ENCODE measurements at regions not wholly inside any gene's neighbourhood (a gene's known extent, or its start where the extent isn't known, plus 50 kb on each side); places are given as distances from the start of the nearest gene placed in this dataset.

DNA sequence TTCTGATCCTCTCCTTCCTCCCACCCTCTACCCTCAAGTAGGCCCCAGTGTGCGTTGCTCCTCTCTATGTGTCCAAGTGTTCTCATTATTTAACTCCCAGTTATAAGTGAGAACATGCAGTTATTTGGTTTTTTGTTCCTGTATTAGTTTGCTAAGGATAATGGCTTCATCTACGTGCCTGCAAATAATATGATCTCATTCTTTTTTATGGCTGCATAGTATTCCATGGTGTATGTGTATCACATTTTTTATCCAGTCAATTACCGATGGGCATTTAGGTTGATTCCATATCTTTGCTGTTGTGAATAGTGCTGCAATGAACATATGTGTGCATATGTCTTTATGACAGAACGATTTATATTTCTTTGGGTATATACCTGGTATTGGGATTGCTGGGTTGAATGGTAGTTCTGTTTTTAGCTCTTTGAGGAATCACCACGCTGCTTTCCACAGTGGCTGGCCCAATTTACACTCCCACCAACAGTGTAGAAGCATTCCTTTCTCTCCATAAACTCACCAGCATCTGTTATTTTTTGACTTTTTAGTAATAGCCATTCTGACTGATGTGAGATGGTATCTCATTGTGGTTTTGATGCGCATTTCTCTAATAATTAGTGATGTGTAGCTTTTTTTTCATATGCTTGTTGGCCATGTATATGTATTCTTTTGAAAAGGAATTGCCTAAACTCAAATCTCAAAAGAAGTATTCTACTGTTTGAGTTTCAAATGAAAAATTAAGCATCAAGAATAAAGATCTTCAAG is 116.9 kb downstream of the ETS2 start:
- no peak for DNase-seq
- Histone ChIP-seq H3K27ac (ENCODE audit: insufficient read depth, low read length) (no peak overlapping the region), H2AK5ac (ENCODE audit: low read depth, low read length) (no peak overlapping the region), H3K4me3 (ENCODE audit: insufficient read depth, low read depth, low read length) (no peak overlapping the region), H4K5ac (ENCODE audit: low read depth, low read length) (no peak overlapping the region), H4K20me1 (ENCODE audit: insufficient read depth, low read length) (no peaks in the 10 kb centered on the region), H3K9me1 (ENCODE audit: insufficient read depth, low read length) (peaks cover 15% of the 10 kb centered on the region), H3K9ac (ENCODE audit: low read depth, low read length) (no peak overlapping the region), H3K18ac (ENCODE audit: low read depth, low read length) (no peak overlapping the region), H2AFZ (replicated peaks; ENCODE audit: low read length, poor library complexity) (no peak overlapping the region), H3K36me3 (ENCODE audit: control insufficient read depth, insufficient read depth, low read length) (no peaks in the 10 kb centered on the region), H4K91ac (ENCODE audit: insufficient read depth, low read depth, low read length) (0 out of 2 replicates have a peak overlapping the region, but pooled peaks have one; percentile 2), H2BK20ac (ENCODE audit: low read depth, low read length) (peak overlapping the region; percentile 48; the same call in 1 of the 2 replicates), H3K56ac (ENCODE audit: extremely low read depth, insufficient read depth, low read length) (no peak overlapping the region), H3K4me2 (ENCODE audit: low read depth, low read length) (no peak overlapping the region), H3K79me1 (ENCODE audit: low read depth in 1 of 2, low read length in 2 of 2) (0 out of 4 replicates have a peak, but pooled peaks cover 0 to 4% of the 10 kb centered on the region in 2 experiments), H3K27me3 (ENCODE audit: control insufficient read depth, insufficient read depth, low read length) (no peaks in the 10 kb centered on the region), H4K8ac (ENCODE audit: low read depth in 2 of 2, low read length in 2 of 2) (no peak overlapping the region), H2BK5ac (ENCODE audit: low read depth, low read length, poor library complexity, severe bottlenecking) (no peak overlapping the region), H2AK9ac (replicated peaks; ENCODE audit: low read depth, low read length, poor library complexity) (no peak overlapping the region), H2BK120ac (ENCODE audit: low read depth, low read length) (peak overlapping the region; percentile 33; the same call in 1 of the 2 replicates), H3K9me3 (ENCODE audit: control insufficient read depth, insufficient read depth, low read length) (peaks cover 2% of the 10 kb centered on the region; the same call in 1 of the 2 replicates), H3K4me1 (ENCODE audit: control insufficient read depth, insufficient read depth, low read length) (peaks cover 9% of the 10 kb centered on the region), H2BK15ac (ENCODE audit: low read depth, low read length) (no peak overlapping the region), H3K4ac (ENCODE audit: low read depth, low read length) (no peak overlapping the region), H3K14ac (replicated peaks; ENCODE audit: low read depth, low read length) (peak overlapping the region; percentile 61), H3K23ac (ENCODE audit: low read depth, low read length) (no peak overlapping the region)
- no CpG with 5 or more reads among the region's 6 CpGs for WGBS, 2 experiments (ENCODE audit: extremely low coverage in 2 of 2, insufficient read length in 1 of 2)
- POLR2A ChIA-PET (ENCODE audit: unreplicated experiment): no interaction called here
- CTCF ChIA-PET: no interaction called here
- in situ Hi-C loops (cut with MboI; ENCODE audit: low sequenced_read_pairs) (no loop called here), intact Hi-C loops (cut with micrococcal nuclease) (loop anchor here (5.0 kb wide), 2 partner anchors 65 to 100 kb away; no protein-coding TSS in a partner anchor), dilution Hi-C loops (cut with HindIII; ENCODE audit: low sequenced_read_pairs, unreplicated experiment) (no loop called here)
- ATAC-seq (ENCODE audit: low read depth): no peak
- BruUV-seq (replicated peaks): no TSS peak
- no peak for TF ChIP-seq BHLHE40 (IDR thresholded peaks at IDR 0.05; ENCODE audit: low read depth, low read length)
- TF ChIP-seq RAD21 (IDR thresholded peaks at IDR 0.05; ENCODE audit: low read length): no peak
- TF ChIP-seq FOS (IDR thresholded peaks at IDR 0.05; ENCODE audit: low read depth, low read length): no peak
- TF ChIP-seq, protein P1, sequence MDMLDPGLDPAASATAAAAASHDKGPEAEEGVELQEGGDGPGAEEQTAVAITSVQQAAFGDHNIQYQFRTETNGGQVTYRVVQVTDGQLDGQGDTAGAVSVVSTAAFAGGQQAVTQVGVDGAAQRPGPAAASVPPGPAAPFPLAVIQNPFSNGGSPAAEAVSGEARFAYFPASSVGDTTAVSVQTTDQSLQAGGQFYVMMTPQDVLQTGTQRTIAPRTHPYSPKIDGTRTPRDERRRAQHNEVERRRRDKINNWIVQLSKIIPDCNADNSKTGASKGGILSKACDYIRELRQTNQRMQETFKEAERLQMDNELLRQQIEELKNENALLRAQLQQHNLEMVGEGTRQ (IDR thresholded peaks at IDR 0.05; ENCODE audit: low read depth, low read length): no peak
- TF ChIP-seq RFX5 (IDR thresholded peaks at IDR 0.05; ENCODE audit: low read depth, low read length): no peak
- TF ChIP-seq CEBPB (IDR thresholded peaks at IDR 0.05; ENCODE audit: low read depth, low read length): no peak
- no peak for TF ChIP-seq POLR2A (IDR thresholded peaks at IDR 0.05; ENCODE audit: low read depth, low read length)
- no peak for TF ChIP-seq CHD1 (IDR thresholded peaks at IDR 0.05; ENCODE audit: low read depth, low read length)
- no peak for TF ChIP-seq NFE2L2 (IDR thresholded peaks at IDR 0.05; ENCODE audit: low read depth, low read length)
- TF ChIP-seq, protein P2, sequence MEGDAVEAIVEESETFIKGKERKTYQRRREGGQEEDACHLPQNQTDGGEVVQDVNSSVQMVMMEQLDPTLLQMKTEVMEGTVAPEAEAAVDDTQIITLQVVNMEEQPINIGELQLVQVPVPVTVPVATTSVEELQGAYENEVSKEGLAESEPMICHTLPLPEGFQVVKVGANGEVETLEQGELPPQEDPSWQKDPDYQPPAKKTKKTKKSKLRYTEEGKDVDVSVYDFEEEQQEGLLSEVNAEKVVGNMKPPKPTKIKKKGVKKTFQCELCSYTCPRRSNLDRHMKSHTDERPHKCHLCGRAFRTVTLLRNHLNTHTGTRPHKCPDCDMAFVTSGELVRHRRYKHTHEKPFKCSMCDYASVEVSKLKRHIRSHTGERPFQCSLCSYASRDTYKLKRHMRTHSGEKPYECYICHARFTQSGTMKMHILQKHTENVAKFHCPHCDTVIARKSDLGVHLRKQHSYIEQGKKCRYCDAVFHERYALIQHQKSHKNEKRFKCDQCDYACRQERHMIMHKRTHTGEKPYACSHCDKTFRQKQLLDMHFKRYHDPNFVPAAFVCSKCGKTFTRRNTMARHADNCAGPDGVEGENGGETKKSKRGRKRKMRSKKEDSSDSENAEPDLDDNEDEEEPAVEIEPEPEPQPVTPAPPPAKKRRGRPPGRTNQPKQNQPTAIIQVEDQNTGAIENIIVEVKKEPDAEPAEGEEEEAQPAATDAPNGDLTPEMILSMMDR (conservative IDR thresholded peaks at IDR 0.05; ENCODE audit: low read depth, low read length): no peak
- TF ChIP-seq, protein P3, sequence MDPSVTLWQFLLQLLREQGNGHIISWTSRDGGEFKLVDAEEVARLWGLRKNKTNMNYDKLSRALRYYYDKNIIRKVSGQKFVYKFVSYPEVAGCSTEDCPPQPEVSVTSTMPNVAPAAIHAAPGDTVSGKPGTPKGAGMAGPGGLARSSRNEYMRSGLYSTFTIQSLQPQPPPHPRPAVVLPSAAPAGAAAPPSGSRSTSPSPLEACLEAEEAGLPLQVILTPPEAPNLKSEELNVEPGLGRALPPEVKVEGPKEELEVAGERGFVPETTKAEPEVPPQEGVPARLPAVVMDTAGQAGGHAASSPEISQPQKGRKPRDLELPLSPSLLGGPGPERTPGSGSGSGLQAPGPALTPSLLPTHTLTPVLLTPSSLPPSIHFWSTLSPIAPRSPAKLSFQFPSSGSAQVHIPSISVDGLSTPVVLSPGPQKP (IDR thresholded peaks at IDR 0.05; ENCODE audit: borderline replicate concordance, low read depth, low read length): no peak
- no peak for TF ChIP-seq RCOR1 (IDR thresholded peaks at IDR 0.05; ENCODE audit: insufficient replicate concordance, low read length)
- no peak for TF ChIP-seq MAFK (IDR thresholded peaks at IDR 0.05; ENCODE audit: low read depth, low read length)
- TF ChIP-seq MAZ (IDR thresholded peaks at IDR 0.05; ENCODE audit: borderline replicate concordance, low read depth, low read length): no peak
- TF ChIP-seq MXI1 (IDR thresholded peaks at IDR 0.05; ENCODE audit: borderline replicate concordance, low read depth, low read length): no peak
